H1 (cell line): ENCODE measurements at regions not wholly inside any gene's neighbourhood (a gene's known extent, or its start where the extent isn't known, plus 50 kb on each side); places are given as distances from the start of the nearest gene placed in this dataset.

ENCODE experiments used
- CTCF ChIA-PET: fragments of 300-600 bp; sonication (Branson Sonifier 250); formaldehyde crosslinking; loops from one replicate; lab custom pipeline; 2021; ENCODE audit not compliant: partially characterized antibody; lab: Charles Lee
- POLR2A ChIA-PET: fragments of 300-600 bp; sonication (Branson Sonifier 250); formaldehyde crosslinking; loops from one replicate; lab custom pipeline; 2021; ENCODE audit warnings: inconsistent platforms; ENCODE audit not compliant: partially characterized antibody; lab: Charles Lee
- DNase-seq, 2 experiments: peaks; one replicate each; pipeline versions ENCODE4 v3.0.0 to v3.0.0-alpha.2; 2010 to 2022; ENCODE audit warnings: low spot score in 2 of 2, low read depth in 1 of 2, mixed read lengths in 1 of 2
- FAIRE-seq: peaks from 2 replicates; lab custom pipeline; 2011; peaks lifted over from hg19 to GRCh38; lab: Jason Lieb, UNC
- H2AFZ ChIP-seq: 2 replicates; pipeline ENCODE4 v1.8.1; 2012; ENCODE audit warnings: low read length, inconsistent platforms
- H2AK5ac ChIP-seq: 2 replicates; pipeline ENCODE4 v1.6.1; 2013; ENCODE audit warnings: low read depth, low read length
- H2BK120ac ChIP-seq: replicated peaks from 2 replicates; pipeline ENCODE3; 2013; ENCODE audit warnings: low read depth, low read length, inconsistent platforms
- H2BK12ac ChIP-seq: 2 replicates; pipeline ENCODE4 v1.6.1; 2013; ENCODE audit warnings: low read depth, low read length
- H2BK15ac ChIP-seq: 2 replicates; pipeline ENCODE4 v1.6.1; 2013; ENCODE audit warnings: low read length
- H2BK20ac ChIP-seq: 2 replicates; pipeline ENCODE4 v1.6.1; 2013; ENCODE audit warnings: low read length
- H2BK5ac ChIP-seq: 2 replicates; pipeline ENCODE4 v1.6.1; 2013; ENCODE audit warnings: low read depth, low read length
- H3K14ac ChIP-seq: 2 replicates; pipeline ENCODE4 v1.6.1; 2013; ENCODE audit warnings: inconsistent platforms; ENCODE audit not compliant: insufficient read length
- H3K18ac ChIP-seq: 2 replicates; pipeline ENCODE4 v1.6.1; 2013; ENCODE audit warnings: low read length; ENCODE audit errors: extremely low read depth
- H3K23ac ChIP-seq: 2 replicates; pipeline ENCODE4 v1.6.1; 2013; ENCODE audit warnings: inconsistent platforms; ENCODE audit not compliant: insufficient read length
- H3K23me2 ChIP-seq: 2 replicates; pipeline ENCODE4 v1.6.1; 2013; ENCODE audit warnings: low read depth, low read length
- H3K27ac ChIP-seq: 2 replicates; pipeline ENCODE4 v1.6.1; 2011; ENCODE audit warnings: low read depth, low read length, inconsistent platforms
- H3K27me3 ChIP-seq, 4 experiments: replicated peaks in 1 of 4; 1 replicate in 1 of 4; 2 replicates in 3 of 4; pipeline versions ENCODE4 v1.6.1 to v1.8.1; 2011 to 2013; ENCODE audit warnings: low read length in 3 of 4, mild to moderate bottlenecking in 3 of 4, inconsistent platforms in 2 of 4, mixed read lengths in 2 of 4, moderate library complexity in 1 of 4; ENCODE audit not compliant: control insufficient read depth in 3 of 4, insufficient read depth in 3 of 4; ENCODE audit errors: extremely low read depth in 1 of 4
- H3K36me3 ChIP-seq, 4 experiments: 2 replicates each; pipeline versions ENCODE4 v1.6.1 to v1.8.1; 2011 to 2013; ENCODE audit warnings: mild to moderate bottlenecking in 4 of 4, low read length in 3 of 4, moderate library complexity in 2 of 4, control low read depth in 1 of 4, inconsistent platforms in 1 of 4; ENCODE audit not compliant: insufficient read depth in 4 of 4, control insufficient read depth in 2 of 4
- H3K4ac ChIP-seq: replicated peaks from 2 replicates; pipeline ENCODE3; 2013; ENCODE audit warnings: low read length, low read depth, mixed read lengths, inconsistent platforms; ENCODE audit not compliant: insufficient read length
- H3K4me1 ChIP-seq, 4 experiments: replicated peaks in 1 of 4; 1 replicate in 1 of 4; 2 replicates in 3 of 4; pipeline versions ENCODE4 v1.6.1 to v1.8.1; 2011 to 2013; ENCODE audit warnings: low read length in 3 of 4, inconsistent platforms in 2 of 4, mixed read lengths in 1 of 4; ENCODE audit not compliant: insufficient read depth in 4 of 4, control insufficient read depth in 3 of 4
- H3K4me2 ChIP-seq, 2 experiments: 2 replicates each; pipeline versions ENCODE4 v1.6.1 to v1.8.1; 2011 to 2013; ENCODE audit warnings: low read depth in 2 of 2, low read length in 2 of 2, control low read depth in 1 of 2, inconsistent platforms in 1 of 2, mild to moderate bottlenecking in 1 of 2; ENCODE audit not compliant: insufficient read depth in 1 of 2
- H3K4me3 ChIP-seq, 4 experiments: fragments of 200-600, 300-600 bp in 1 of 4; sonication (generic), shearing (Covaris generic), sonication (Bioruptor Twin) in 1 of 4; 2 replicates each; pipeline versions ENCODE4 v1.5.1 to v1.8.1; 2011 to 2016; ENCODE audit warnings: low read length in 4 of 4, low read depth in 3 of 4, control low read depth in 2 of 4, inconsistent platforms in 2 of 4, mild to moderate bottlenecking in 2 of 4, mixed read lengths in 1 of 4, moderate library complexity in 1 of 4; ENCODE audit not compliant: insufficient read depth in 2 of 4; ENCODE audit errors: extremely low read depth in 1 of 4
- H3K56ac ChIP-seq: replicated peaks from 2 replicates; pipeline ENCODE3; 2013; ENCODE audit warnings: low read depth, mild to moderate bottlenecking, mixed read lengths, low read length, inconsistent platforms; ENCODE audit not compliant: insufficient read length
- H3K79me1 ChIP-seq: 2 replicates; pipeline ENCODE4 v1.6.1; 2013; ENCODE audit warnings: low read depth, low read length, control low read depth
- H3K79me2 ChIP-seq, 2 experiments: 2 replicates each; pipeline versions ENCODE4 v1.6.1 to v1.8.1; 2012 to 2013; ENCODE audit warnings: low read length in 2 of 2, mild to moderate bottlenecking in 2 of 2, inconsistent platforms in 1 of 2; ENCODE audit not compliant: insufficient read depth in 2 of 2, control insufficient read depth in 1 of 2
- H3K9ac ChIP-seq, 4 experiments: replicated peaks in 1 of 4; 1 replicate in 1 of 4; 2 replicates in 3 of 4; pipeline versions ENCODE4 v1.6.1 to v1.8.1; 2011 to 2013; ENCODE audit warnings: low read depth in 3 of 4, low read length in 3 of 4, control low read depth in 2 of 4, mild to moderate bottlenecking in 2 of 4, moderate library complexity in 2 of 4, inconsistent platforms in 1 of 4; ENCODE audit errors: extremely low read depth in 1 of 4
- H3K9me3 ChIP-seq, 2 experiments: 2 replicates each; pipeline versions ENCODE4 v1.6.1 to v1.8.1; 2012 to 2013; ENCODE audit warnings: mild to moderate bottlenecking in 2 of 2, moderate library complexity in 2 of 2, control low read depth in 1 of 2, inconsistent platforms in 1 of 2, low read depth in 1 of 2, low read length in 1 of 2, mixed read lengths in 1 of 2; ENCODE audit not compliant: insufficient read depth in 2 of 2
- H4K20me1 ChIP-seq, 2 experiments: replicated peaks in 1 of 2; 2 replicates each; pipeline versions ENCODE3 to v1.8.1; 2011 to 2013; ENCODE audit warnings: inconsistent platforms in 2 of 2, low read length in 2 of 2, mild to moderate bottlenecking in 1 of 2; ENCODE audit not compliant: insufficient read depth in 2 of 2, control insufficient read depth in 1 of 2
- H4K5ac ChIP-seq: 2 replicates; pipeline ENCODE4 v1.6.1; 2013; ENCODE audit warnings: low read length, low read depth, mixed read lengths, inconsistent platforms; ENCODE audit not compliant: insufficient read length
- H4K8ac ChIP-seq: 2 replicates; pipeline ENCODE4 v1.8.0; 2013; ENCODE audit warnings: mild to moderate bottlenecking, moderate library complexity, low read length, inconsistent platforms; ENCODE audit not compliant: insufficient read depth; ENCODE audit errors: extremely low read depth
- H4K91ac ChIP-seq: replicated peaks from 2 replicates; pipeline ENCODE3; 2013; ENCODE audit warnings: low read length, mixed read lengths, inconsistent platforms; ENCODE audit not compliant: insufficient read length
- FOSL1 ChIP-seq: IDR thresholded peaks from 2 replicates; pipeline ENCODE4 v1.6.1; 2011; ENCODE audit warnings: mild to moderate bottlenecking, low read depth, low read length, moderate library complexity; ENCODE audit not compliant: insufficient read depth
- KDM1A ChIP-seq: fragments of 200-600, 300-600 bp; sonication (generic); IDR thresholded peaks from 2 replicates; pipeline ENCODE4 v1.7.1; 2016; ENCODE audit warnings: mild to moderate bottlenecking, low read length, borderline replicate concordance
- SP2 ChIP-seq: IDR thresholded peaks from 2 replicates; pipeline ENCODE4 v1.6.1; 2012; ENCODE audit warnings: mild to moderate bottlenecking, low read length, inconsistent platforms
- TCF12 ChIP-seq: IDR thresholded peaks from 2 replicates; pipeline ENCODE4 v1.6.1; 2011; ENCODE audit warnings: low read depth, mild to moderate bottlenecking, low read length
- WGBS, 2 experiments: shearing (Covaris generic) in 1 of 2; methylation state at CpG; one replicate each; pipeline versions ENCODE4 v1.1.6 to v1.1.7; 2013 to 2015; ENCODE audit warnings: low lambda C conversion rate in 2 of 2, mixed read lengths in 2 of 2, inconsistent platforms in 1 of 2, low coverage in 1 of 2, missing lambda C conversion rate in 1 of 2; ENCODE audit not compliant: insufficient replicate concordance in 2 of 2, insufficient coverage in 1 of 2, insufficient read length in 1 of 2; ENCODE audit errors: extremely low coverage in 1 of 2, missing lambda C conversion rate in 1 of 2; 5-methylcytosine and 5-hydroxymethylcytosine counted together
- TF ChIP-seq, protein P1 (sequence below): IDR thresholded peaks from 2 replicates; pipeline ENCODE4 v1.6.1; 2012; ENCODE audit warnings: low read length, inconsistent platforms

DNA sequence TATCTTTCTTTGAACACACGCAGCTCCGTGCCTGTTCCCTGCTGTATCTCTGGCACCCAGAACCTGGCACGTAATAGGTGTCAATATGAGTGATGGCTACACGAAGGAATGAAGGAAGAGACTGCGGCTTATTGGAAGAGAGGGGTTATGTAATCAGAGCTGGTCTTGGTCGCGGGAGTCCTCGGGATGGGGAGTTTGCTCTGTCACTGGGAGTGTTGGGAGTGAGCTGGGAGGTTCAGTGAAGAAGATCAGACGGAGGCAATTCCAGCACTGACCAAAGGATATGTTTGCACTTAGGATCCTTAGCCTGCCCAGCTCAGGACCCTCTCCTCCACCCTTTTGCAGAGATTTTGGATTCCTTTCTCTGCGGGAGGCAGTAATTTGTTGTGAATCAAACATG lies 709.1 kb downstream of the PTPRU start:
- Histone ChIP-seq H2BK12ac (peak overlapping the region; percentile 18; the same call in 1 of the 2 replicates), H3K9ac (no peak overlapping the region), H3K14ac (no peak overlapping the region), H3K4me2 (no peak overlapping the region), H3K36me3 (no peaks in the 10 kb centered on the region), H4K8ac (no peak overlapping the region; the same call in 1 of the 2 replicates), H3K23ac (no peak overlapping the region), H3K79me1 (no peaks in the 10 kb centered on the region), H3K9me3 (no peaks in the 10 kb centered on the region), H3K79me2 (no peaks in the 10 kb centered on the region), H2BK120ac (no peak overlapping the region), H4K91ac (no peak overlapping the region), H3K56ac (no peak overlapping the region), H2AK5ac (peak overlapping the region; percentile 69; the same call in 1 of the 2 replicates), H2BK20ac (peak overlapping the region; percentile 92; the same call in 1 of the 2 replicates), H3K27me3 (no peaks in the 10 kb centered on the region; a peak in 1 of 7 replicates), H3K4ac (peak overlapping the region; percentile 0), H4K5ac (no peak overlapping the region), H3K23me2 (no peaks in the 10 kb centered on the region), H3K27ac (no peak overlapping the region), H3K18ac (no peak overlapping the region), H2AFZ (no peak overlapping the region), H3K4me1 (peaks cover 2 to 14% (median 9%) of the 10 kb centered on the region in 4 experiments; a peak in 6 of 7 replicates), H3K4me3 (no peak overlapping the region), H2BK5ac (no peak overlapping the region; the same call in 1 of the 2 replicates), H2BK15ac (peak overlapping the region; percentile 1; the same call in 1 of the 2 replicates), H4K20me1 (no peaks in the 10 kb centered on the region)
- CTCF ChIA-PET, result interaction anchor here (1.3 to 1.7 kb wide), 4 partner anchors 8 to 135 kb away, joined by 3 to 4 read pairs (median 3); no protein-coding TSS in a partner anchor
- FAIRE-seq, result no peak
- DNase-seq, result no peak
- 51% methylated on average over 10 of the region's 10 CpGs; no CpG with 5 or more reads in 1 of the 2 experiments for WGBS, 2 experiments
- POLR2A ChIA-PET, result interaction anchor here (0.6 to 2.3 kb wide), 2 partner anchors 14 to 49 kb away, joined by 3 to 6 read pairs; no protein-coding TSS in a partner anchor
- TF ChIP-seq FOSL1, result no peak
- TF ChIP-seq, protein P1, sequence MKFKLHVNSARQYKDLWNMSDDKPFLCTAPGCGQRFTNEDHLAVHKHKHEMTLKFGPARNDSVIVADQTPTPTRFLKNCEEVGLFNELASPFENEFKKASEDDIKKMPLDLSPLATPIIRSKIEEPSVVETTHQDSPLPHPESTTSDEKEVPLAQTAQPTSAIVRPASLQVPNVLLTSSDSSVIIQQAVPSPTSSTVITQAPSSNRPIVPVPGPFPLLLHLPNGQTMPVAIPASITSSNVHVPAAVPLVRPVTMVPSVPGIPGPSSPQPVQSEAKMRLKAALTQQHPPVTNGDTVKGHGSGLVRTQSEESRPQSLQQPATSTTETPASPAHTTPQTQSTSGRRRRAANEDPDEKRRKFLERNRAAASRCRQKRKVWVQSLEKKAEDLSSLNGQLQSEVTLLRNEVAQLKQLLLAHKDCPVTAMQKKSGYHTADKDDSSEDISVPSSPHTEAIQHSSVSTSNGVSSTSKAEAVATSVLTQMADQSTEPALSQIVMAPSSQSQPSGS, result no peak
- no peak for TF ChIP-seq TCF12
- no peak for TF ChIP-seq SP2
- no peak for TF ChIP-seq KDM1A
